ENCODE measurements at regions not wholly inside any gene's neighbourhood (a gene's known extent, or its start where the extent isn't known, plus 50 kb on each side); places are given as distances from the start of the nearest gene placed in this dataset.
"Not testable (repeated sequence)": the region's sequence is repeated elsewhere in the genome, so short reads cannot be mapped to it uniquely, and the experiment has no call there.

- no peak for DNase-seq (ENCODE audit: low read depth)
These were observed 484.0 kb downstream of the PRDM9 start for GRCh38 chr5:23991406-23991805.

- no peak for DNase-seq (ENCODE audit: low read depth)
These were observed 487.4 kb downstream of the PRDM9 start for GRCh38 chr5:23994581-23995370.

- no peak for DNase-seq (ENCODE audit: low read depth)
These were observed 489.1 kb downstream of the PRDM9 start for GRCh38 chr5:23996525-23996924.

- no peak for DNase-seq (ENCODE audit: low read depth)
These were observed 498.0 kb downstream of the PRDM9 start for GRCh38 chr5:24005384-24005783.

- DNase-seq (ENCODE audit: low read depth), result not testable (repeated sequence)
These were observed 510.3 kb downstream of the PRDM9 start for GRCh38 chr5:24017710-24018109.

GRCh38 chr5:24026288-24026687, 518.9 kb downstream of the PRDM9 start:
- DNase-seq (ENCODE audit: low read depth), result no peak

- no peak for DNase-seq (ENCODE audit: low read depth)
These were observed 535.3 kb downstream of the PRDM9 start for GRCh38 chr5:24042688-24043087.

- DNase-seq (ENCODE audit: low read depth), result no peak
These were observed 537.6 kb downstream of the PRDM9 start for GRCh38 chr5:24045046-24045445.

- no peak for DNase-seq (ENCODE audit: low read depth)
These were observed 546.3 kb downstream of the PRDM9 start for GRCh38 chr5:24053737-24054136.

GRCh38 chr5:24059006-24059405, 551.6 kb downstream of the PRDM9 start:
- no peak for DNase-seq (ENCODE audit: low read depth)

GRCh38 chr5:24059716-24060115, 552.3 kb downstream of the PRDM9 start:
- DNase-seq (ENCODE audit: low read depth), result no peak

- no peak for DNase-seq (ENCODE audit: low read depth)
These were observed 558.4 kb downstream of the PRDM9 start for GRCh38 chr5:24065779-24066178.

GRCh38 chr5:24067208-24067607, 559.8 kb downstream of the PRDM9 start:
- no peak for DNase-seq (ENCODE audit: low read depth)

GRCh38 chr5:24068524-24068923, 561.1 kb downstream of the PRDM9 start:
- DNase-seq (ENCODE audit: low read depth), result no peak

- no peak for DNase-seq (ENCODE audit: low read depth)
These were observed 565.7 kb downstream of the PRDM9 start for GRCh38 chr5:24073107-24073506.

GRCh38 chr5:24080046-24080445, 564.7 kb downstream of the CDH10 start:
- no peak for DNase-seq (ENCODE audit: low read depth)

GRCh38 chr5:24094081-24094679, 550.6 kb downstream of the CDH10 start:
- DNase-seq (ENCODE audit: low read depth), result no peak

- DNase-seq (ENCODE audit: low read depth), result no peak
These were observed 542.8 kb downstream of the CDH10 start for GRCh38 chr5:24102010-24102409.

- no peak for DNase-seq (ENCODE audit: low read depth)
These were observed 541.2 kb downstream of the CDH10 start for GRCh38 chr5:24103451-24104023.

- no peak for DNase-seq (ENCODE audit: low read depth)
These were observed 534.7 kb downstream of the CDH10 start for GRCh38 chr5:24110004-24110615.

GRCh38 chr5:24112420-24112819, 532.4 kb downstream of the CDH10 start:
- no peak for DNase-seq (ENCODE audit: low read depth)

GRCh38 chr5:24118351-24118750, 526.4 kb downstream of the CDH10 start:
- no peak for DNase-seq (ENCODE audit: low read depth)

- DNase-seq (ENCODE audit: low read depth), result no peak
These were observed 509.2 kb downstream of the CDH10 start for GRCh38 chr5:24135536-24135935.

All from non-pigmented ciliary epithelial cell (primary cell).